Activated CD4-positive, alpha-beta T cell treated with anti-CD3 and anti-CD28 coated beads, Interleukin-2, Interleukin-6, amounts not matched to agents 100 ng/mL and 50 ng/mL, durations not matched to agents 16 hours and 8 hours (primary cell): ENCODE measurements at regions not wholly inside any gene's neighbourhood (a gene's known extent, or its start where the extent isn't known, plus 50 kb on each side); places are given as distances from the start of the nearest gene placed in this dataset.
"Not testable (repeated sequence)": the region's sequence is repeated elsewhere in the genome, so short reads cannot be mapped to it uniquely, and the experiment has no call there.

Source experiments
- DNase-seq: peaks from one replicate; pipeline ENCODE4 v3.0.0-alpha.2; 2020

DNA sequence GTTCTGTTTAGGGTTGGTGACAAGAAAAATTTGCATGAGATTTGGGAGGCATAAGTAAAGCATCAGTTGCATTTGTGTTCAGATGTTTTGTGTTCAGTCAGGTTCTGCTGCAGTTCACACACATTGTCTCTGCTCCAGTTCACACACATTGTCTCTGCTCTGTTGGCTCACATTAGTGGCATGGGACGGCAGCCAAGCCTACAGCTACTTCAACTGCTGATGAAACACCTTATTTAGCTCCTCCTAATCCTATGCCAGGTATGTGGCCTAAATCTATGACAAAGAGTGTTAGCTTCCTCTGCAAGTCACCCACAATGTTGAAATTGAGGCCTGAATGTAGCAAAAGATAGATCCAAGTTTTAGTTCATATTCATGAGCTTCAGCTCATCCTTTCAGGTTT lies 278.1 kb upstream of the SYNCRIP start:
- DNase-seq = no peak

DNA sequence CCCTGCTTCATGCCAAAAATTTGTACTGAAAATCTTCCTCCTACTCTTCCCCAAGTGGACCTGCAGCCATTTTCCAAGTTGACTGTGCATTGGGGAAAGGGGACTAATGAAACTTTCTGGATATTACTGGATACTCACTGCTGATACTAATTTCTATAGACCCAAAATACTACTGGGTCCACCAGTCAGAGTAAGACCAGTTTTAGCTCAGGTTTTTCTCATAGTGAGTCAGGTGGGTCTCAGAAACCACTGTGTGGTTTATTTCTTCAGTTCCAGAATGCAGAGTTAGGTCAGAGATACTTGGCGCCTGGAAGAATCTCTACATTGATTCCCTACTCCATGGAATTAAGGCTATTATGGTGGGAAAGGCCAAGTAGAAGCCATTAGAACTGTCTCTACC lies 274.8 kb upstream of the SYNCRIP start:
- DNase-seq = no peak

DNA sequence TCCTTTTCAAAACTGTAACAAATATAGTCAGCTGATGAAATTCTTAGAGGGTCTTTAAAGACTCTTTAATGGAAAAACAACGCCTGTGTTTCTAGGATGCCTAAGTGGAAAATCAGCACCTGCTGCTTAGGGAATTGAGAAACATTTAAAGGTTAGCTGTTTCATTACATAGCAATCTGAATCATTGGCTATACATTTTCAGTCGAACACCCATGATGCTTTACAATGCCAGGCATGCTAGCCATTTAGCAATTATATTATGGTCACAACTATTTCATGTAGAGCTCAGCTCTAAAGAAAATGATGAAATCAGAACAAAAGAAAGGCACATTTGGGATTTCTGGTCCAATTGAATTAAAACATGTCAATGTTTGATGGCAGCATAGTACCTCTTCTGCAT lies 270.3 kb upstream of the SYNCRIP start:
- no peak for DNase-seq

DNA sequence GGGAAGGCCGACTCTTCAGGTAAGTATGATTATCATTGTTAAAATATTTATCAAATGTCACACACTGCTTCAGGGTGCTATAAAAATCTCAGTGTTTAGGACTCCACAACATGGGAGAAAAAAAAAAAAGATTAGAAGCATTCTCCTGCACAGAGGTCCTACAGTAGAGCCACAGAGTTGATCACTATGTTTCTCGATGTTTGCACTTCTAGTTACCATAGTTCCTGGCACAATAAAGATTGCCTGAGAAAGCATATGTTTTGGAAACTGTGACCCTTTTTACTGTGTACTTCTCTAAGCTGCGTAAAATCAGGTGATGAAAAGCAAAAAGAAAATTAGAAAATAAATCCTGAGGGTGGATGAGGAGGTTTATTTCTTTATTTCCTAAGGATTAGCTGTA lies 269.9 kb upstream of the SYNCRIP start:
- DNase-seq = no peak

DNA sequence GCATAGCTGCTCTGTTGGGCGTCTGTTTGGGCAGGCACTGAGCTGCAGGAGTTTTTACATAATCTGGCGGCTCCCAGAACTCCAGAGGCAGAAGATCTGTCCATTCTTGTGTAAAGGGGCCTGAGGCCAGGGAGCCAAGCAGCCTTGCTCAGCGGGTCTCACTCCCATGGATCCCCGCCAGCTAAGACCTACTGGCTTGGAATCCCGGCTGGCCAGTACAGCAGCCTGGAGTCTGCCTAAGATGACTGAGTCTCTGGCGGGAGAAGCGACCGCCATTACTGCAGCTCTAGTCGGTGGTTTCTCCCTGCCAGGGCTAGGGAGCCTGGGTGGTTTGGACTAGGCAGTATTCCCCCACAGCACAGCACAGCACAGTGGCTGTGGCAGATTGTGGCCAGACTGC lies 268.4 kb upstream of the SYNCRIP start:
- DNase-seq = no peak

DNA sequence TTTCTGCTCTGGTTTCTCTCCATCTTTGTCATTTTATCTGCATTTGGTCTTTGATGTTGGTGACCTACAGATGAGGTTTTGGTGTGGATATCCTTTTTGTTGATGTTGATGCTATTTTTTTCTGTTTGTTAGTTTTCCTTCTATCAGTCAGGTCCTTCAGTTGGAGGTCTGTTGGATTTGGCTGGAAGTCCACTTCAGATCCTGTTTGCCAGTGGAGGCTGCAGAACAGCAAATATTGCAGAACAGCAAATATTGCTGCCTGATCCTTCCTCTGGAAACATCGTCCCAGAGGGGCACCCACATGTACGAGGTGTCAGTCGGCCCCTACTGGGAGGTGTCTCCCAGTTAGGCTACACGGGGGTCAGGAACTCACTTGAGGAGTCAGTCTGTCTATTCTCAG lies 265.4 kb upstream of the SYNCRIP start:
- not testable (repeated sequence) for DNase-seq

DNA sequence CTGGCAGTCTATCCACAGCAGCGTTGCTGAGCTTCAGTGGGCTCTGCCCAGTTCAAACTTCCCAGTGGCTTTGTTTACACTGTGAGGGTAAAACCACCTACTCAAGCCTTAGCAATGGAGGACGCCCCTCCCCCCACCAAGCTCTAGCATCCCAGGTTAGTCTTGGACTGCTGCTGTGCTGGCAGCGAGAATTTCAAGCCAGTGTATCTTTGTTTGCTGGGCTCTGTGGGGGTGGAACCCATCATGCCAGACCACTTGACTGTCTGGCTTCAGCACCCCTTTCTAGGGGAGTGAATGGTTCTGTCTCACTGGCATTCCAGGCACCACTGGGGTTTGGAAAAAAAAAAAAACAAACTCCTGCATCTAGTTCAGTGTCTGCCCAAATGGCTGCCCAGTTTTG lies 249.7 kb upstream of the SYNCRIP start:
- no peak for DNase-seq

DNA sequence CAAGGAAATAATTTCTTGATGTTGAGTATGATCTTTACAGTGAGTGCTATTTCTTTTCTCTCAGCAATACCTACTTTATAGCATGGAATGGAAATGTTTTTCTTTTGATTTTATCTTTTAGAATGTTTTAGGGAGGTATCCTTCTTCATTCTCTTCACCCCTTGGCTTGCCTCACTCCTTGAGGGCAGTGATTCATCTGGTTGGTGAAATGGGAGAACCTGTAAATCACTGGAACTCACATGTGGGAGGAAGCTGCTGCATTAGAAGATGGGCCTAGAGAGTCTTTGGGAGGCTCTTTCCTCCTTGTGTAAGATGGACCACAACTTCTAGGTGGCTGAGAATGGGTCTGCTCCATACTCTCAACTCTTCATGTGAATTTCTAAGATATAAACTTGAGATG lies 244.8 kb upstream of the SYNCRIP start:
- no peak for DNase-seq

DNA sequence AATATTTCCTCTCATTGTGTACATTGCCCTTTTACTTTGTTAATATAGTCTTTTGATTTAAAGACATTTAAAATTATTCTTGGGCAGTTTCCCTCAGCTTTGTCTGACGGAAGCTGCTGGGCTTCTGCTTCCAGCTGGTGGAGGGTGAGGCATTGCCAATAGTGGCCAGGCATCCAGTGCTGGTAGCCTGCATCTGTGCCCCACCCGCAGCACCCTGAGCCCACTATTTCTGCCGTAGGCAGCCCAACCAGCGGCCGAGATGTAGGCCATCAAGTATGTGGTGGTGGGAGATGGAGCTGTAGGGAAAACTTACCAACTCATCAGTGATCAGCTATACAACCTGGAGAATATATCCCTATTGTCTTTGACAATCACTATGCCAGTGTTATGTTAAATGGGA lies 226.0 kb upstream of the SYNCRIP start:
- no peak for DNase-seq

DNA sequence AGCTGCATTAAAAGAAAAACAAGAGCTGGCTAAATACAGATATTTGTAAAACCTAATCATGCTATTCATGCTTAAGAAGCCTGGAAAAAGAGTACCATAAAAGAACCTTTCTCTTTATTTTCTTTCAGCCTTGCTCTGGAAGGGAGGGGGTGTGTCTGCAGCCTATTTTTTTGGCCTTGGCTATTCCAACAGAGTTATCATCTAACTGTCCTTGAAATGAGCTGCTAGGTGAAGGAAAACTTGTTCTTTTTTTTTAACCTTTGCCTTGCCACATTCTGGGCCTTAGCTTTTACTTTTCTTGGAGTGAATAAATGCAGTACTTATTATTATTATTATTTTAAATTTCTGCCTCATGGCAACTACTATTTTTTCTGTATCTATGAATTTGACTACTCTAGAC lies 224.9 kb upstream of the SYNCRIP start:
- no peak for DNase-seq

DNA sequence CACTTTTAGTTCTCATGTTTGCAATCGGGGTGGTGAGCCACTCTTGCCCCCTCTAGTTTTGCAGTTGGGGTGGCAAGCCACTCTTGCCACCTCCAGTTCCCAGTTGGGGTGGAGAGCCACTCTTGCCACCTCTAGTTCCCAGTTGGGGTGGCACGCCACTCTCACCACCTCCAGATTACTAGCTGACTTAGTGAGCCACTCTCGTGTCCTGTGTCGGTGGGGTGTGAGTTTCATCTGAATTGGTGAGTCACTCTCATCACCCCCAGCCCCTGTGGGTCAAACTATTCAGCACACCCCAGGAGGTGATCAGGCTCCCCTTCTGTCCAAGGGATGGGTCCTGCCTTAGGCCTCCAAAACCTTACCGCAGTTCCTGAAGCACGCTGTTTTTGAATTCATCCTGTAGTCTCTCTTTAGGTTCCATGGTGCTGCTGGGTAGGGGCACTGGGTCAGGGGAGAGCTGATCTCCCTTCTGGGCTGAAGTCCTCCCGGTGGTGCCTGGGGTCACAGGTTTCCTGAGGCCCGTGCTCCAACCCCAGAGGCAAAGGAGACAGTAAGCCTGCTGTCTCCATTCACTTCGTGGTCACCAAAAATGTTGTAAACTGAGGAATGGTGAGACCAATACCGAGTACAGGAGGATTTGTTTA lies 224.2 kb upstream of the SYNCRIP start:
- no peak for DNase-seq

DNA sequence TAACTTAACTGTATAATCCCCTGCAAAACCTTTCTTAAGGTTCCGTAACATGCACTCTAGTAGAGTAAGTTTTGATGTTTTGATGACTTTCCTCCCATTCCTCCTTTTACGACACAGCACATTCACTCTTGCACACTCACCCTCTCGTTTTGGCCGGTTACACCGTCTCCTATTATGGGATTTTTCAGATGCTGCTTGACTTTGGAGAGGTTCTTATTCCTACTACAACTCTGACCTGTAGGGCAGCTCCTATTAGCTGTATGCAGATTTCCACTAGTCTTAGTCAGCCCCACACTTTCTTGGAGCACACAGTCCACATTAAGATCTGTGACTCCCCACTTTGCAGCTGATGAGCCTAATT lies 223.7 kb upstream of the SYNCRIP start:
- DNase-seq = no peak

DNA sequence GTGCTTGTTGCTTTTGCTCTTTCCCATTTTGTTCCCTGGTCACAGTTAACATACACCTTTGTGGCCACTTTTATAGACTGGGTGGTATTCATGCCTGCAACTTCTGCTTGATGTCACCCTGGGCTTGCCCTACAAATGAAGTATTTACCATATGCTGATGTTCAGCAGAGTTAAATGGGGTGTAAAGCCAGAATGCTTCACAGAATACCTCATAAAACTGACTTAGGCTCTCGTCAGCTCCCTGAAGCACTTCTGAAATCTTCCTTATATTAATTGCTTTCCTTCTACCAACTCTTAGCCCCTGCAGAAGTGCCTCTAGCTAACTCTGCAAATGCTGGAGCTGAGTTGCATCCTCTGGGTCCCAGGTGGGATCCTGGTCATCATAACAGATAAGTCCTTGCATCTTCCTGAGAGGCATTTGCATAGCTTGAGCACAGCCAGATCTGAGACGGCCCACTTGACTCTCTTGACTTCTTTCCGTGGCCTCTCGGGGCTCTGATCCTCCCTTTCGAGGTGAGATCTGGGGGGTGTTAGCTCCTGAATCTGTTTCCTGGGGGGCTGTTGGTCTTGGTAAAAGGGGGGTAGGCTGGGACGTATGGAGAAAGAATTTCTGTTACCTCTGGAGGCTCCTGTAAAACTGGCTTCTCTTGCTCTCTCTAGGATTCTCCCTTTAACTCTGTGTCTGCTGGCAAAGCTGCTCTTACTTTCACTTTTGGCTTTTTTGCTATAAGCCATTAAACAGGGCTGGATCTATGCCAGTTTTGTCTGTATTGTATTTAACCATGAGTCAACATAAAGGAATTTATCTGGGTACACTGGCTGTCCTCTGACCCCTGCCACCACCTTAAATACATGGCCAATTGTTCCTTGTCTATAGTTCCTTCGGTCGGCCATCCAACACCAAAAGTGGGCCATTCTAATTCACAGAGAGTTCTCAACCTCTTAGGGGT lies 223.0 kb upstream of the SYNCRIP start:
- DNase-seq = no peak

DNA sequence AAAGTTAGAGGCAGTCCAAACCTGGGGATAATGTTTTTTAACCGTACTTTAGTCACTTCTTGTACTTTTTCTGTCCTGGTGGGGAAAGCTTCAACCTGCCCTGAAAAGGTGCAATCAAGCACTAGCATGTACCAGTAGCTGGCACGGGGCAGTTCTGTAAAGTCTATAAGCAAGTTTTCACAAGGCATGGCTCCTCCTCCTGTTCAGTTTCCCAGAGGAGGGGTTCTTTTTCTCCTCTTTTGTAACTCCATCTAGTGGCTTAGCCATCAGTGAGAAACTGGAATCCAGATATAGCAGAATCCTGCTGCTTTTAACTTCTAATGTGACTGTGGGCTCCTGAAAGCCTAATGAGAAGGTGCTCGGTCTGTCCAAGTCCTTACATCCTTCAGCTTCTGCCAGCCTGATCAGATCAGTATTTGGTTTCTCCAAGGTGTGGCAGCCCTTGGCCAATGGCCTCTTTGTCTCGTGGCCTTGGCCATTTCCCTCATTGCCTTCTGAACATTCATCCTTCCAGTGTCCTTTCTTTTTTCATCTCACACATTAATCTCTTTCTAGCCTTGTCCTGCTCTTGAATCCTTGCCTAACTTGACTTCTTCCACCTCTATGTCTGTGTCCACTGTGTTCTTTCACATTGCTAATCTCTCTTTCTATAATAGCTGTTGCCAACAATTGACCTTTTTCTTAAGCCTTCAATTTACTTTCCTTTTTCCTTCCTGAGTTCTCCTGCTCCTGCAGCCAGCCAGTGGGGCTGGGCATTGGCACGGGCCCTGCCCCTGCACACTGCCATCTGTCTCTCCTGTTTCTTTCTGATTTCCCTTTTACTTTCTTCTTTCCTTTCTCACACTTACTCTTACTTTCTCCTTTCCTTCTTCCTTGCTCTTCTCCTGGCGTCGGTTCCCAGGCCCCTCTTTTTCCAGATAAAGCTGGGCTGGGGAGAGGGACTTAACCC lies 222.0 kb upstream of the SYNCRIP start:
- no peak for DNase-seq

DNA sequence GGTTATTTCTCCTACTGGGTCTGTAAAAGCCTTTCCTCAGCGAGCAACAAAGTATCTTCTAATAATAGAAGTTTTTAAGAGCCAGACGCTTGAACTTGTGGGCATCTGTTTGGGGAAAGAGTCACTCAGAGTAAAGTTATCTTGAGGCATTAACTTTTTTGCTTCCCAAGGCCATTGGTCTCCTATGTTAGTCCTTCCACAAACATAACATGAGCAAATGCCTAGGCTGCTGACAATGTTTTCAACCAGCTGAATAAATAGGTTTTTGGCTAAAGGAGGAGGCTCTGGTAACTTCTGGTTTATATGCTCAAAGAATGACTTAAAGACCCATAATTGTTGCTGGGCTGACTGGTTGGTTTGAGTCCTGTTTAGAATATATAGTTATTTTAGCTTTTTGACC lies 213.5 kb upstream of the SYNCRIP start:
- no peak for DNase-seq

DNA sequence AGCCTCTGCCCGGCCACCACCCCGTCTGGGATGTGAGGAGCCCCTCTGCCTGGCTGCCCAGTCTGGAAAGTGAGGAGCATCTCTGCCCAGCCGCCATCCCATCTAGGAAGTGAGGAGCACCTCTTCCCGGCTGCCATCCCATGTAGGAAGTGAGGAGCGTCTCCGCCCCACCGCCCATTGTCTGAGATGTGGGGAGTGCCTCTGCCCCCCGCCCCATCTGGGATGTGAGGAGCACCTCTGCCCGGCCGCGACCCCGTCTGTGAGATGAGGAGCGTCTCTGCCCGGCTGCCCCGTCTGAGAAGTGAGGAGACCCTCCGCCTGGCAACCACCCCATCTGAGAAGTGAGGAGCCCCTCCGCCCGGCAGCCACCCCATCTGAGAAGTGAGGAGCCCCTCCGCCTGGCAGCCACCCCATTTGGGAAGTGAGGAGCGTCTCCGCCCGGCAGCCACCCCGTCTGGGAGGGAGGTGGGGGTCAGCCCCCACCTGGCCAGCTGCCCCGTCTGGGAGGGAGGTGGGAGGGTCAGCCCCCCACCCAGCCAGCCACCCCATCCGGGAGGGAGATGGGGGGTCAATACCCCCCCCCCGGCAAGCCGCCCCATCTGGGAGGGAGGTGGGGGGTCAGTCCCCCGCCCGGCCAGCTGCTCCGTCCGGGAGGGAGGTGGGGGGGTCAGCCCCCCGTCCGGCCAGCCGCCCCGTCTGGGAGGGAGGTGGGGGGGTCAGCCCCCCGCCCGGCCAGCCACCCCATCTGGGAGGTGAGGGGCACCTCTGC lies 195.8 kb upstream of the SYNCRIP start:
- DNase-seq = not testable (repeated sequence)

DNA sequence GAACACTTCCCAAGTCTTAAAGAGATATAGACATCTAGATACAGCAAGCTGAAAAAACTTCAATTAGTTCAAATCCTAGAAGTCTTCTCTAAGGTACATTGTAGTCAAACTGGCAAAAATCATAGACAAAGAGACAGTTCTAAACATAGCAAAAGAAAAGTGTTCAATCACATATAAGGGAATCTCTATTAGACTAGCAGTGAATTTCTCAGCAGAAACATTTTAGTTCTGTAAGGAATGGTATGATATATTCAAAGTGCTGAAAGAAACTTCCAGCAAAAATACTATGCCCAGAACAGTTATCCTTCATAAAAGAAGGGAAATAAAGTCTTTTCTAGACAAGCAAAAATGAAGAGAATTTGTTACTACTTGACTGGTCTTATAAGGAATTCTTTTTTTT lies 186.3 kb upstream of the SYNCRIP start:
- DNase-seq = no peak

DNA sequence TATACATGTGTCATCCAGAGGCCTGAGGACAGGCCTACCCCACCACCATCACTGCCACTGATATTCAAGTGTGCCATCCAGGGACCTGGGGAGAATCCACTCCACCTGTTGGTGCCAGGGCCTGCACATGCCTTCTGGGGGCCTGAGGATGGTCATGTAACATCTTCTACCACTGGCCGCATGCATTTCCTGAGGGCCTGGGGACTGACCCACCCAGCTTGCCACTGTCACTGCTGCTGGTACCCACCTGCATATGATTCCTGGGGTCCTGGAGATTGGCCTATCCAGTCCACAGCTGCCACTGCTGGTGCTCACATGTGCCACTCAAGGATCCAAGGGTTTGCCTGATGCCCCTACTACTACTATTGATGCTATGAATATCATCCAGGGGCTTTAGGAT lies 184.3 kb upstream of the SYNCRIP start:
- no peak for DNase-seq

DNA sequence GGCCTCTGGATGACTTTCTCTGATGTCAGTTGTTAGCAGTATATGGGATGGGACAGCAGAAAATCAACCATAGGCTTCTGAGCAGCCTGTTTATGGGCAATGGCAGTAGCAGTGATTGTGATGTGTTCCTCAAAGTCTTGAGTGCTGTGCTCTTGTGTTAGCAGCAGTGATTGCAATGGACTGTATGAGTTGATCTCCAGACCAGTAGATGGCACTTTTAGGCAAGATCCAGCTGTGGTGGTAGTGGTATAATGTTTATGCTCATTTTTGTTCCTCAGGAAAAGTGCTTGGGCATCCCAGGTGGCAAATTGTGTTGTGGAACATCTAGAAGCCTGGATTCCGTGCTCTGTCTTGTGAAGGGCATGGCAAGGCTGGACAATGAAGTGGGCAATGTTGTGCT lies 181.6 kb upstream of the SYNCRIP start:
- DNase-seq = no peak

DNA sequence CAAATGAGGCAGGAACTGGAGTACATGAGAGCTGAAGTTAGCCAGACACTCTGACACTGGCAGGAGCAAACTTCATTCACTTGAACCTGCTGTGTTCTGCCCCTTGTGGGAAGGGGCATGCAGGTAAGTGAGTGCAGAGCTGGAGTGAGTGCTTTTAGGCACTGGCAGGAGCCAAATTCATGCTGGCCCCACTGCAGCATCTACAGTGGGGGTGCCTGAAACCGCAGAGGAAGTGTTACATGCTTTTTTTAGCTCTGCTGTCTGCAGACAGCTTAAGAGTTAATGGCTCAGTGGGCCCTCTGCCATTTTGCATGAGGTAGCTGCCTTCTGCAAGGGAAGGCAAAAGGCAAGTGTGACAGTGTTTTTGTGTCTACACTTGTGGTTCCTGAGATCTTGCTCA lies 167.9 kb upstream of the SYNCRIP start:
- DNase-seq = no peak

DNA sequence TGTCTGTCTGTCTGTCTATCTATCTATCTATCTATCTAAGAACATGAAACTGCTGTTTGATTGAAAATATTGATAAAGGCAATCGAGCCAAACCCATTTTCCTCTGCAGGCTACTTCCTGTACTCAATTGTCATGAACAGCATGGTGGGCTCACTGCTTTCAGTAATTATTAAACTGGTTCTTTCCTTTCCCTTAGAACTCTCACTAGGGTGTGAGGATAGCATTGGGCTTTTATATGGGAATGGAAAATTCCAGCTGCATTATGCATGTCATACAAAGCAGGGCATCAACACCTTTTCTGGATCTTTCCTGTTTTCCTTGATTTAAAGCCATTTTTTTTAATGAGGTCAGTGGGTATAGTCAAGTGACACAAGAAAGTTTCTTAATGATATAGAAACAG lies 161.0 kb upstream of the SYNCRIP start:
- no peak for DNase-seq

DNA sequence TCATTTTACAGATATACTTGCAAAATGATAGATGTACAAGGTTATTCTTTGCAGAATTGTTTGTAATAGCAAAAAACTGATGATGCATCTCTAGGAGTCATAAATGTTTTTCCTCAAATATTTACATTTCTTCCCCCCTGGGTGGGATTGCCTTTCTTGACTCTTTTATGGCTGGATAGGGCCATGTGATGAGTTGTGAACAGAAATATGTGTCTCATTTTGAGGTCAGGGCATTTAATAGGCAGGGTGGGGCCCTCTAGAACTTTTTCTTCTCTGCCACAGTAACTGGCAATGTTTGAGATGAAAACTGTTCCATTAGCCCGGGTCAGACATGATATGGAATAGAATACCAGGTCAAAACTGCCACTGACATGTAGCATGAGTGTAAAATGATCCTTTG lies 159.5 kb upstream of the SYNCRIP start:
- DNase-seq = no peak
